IMR-90 (cell line): ENCODE measurements at regions not wholly inside any gene's neighbourhood (a gene's known extent, or its start where the extent isn't known, plus 50 kb on each side); places are given as distances from the start of the nearest gene placed in this dataset.

ENCODE experiments used
- BHLHE40 ChIP-seq: fragments of 150-350 bp; IDR thresholded peaks from 2 replicates; pipeline ENCODE4 v1.6.1; 2016; ENCODE audit warnings: mild to moderate bottlenecking, low read depth, low read length
- CEBPB ChIP-seq: IDR thresholded peaks from 2 replicates; pipeline ENCODE4 v1.6.1; 2012; ENCODE audit warnings: low read depth, low read length, improper control_type of control experiment
- CHD1 ChIP-seq: IDR thresholded peaks from 2 replicates; pipeline ENCODE4 v1.6.1; 2012; ENCODE audit warnings: low read depth, low read length, improper control_type of control experiment
- MAFK ChIP-seq: IDR thresholded peaks from 2 replicates; pipeline ENCODE4 v1.6.1; 2012; ENCODE audit warnings: low read depth, low read length, improper control_type of control experiment
- MXI1 ChIP-seq: IDR thresholded peaks from 2 replicates; pipeline ENCODE4 v1.6.1; 2012; ENCODE audit warnings: low read depth, mild to moderate bottlenecking, low read length, moderate library complexity, borderline replicate concordance
- NFE2L2 ChIP-seq: fragments of 150-350 bp; IDR thresholded peaks from 2 replicates; pipeline ENCODE4 v1.6.1; 2016; ENCODE audit warnings: low read depth, mild to moderate bottlenecking, low read length
- POLR2A ChIP-seq: IDR thresholded peaks from 2 replicates; pipeline ENCODE4 v1.6.1; 2012; ENCODE audit warnings: mild to moderate bottlenecking, low read depth, low read length
- RAD21 ChIP-seq: IDR thresholded peaks from 2 replicates; pipeline ENCODE4 v1.6.1; 2012; ENCODE audit warnings: low read length, improper control_type of control experiment
- RCOR1 ChIP-seq: IDR thresholded peaks from 2 replicates; pipeline ENCODE4 v1.6.1; 2012; ENCODE audit warnings: mild to moderate bottlenecking, low read length, improper control_type of control experiment; ENCODE audit not compliant: insufficient replicate concordance
- RFX5 ChIP-seq: IDR thresholded peaks from 2 replicates; pipeline ENCODE4 v1.8.0; 2012; ENCODE audit warnings: low read depth, mild to moderate bottlenecking, low read length, moderate library complexity
- SMC3 ChIP-seq: fragments of 150-350 bp; IDR thresholded peaks from 2 replicates; pipeline ENCODE4 v1.6.1; 2016; ENCODE audit warnings: low read depth, mild to moderate bottlenecking, antibody characterized with exemption, low read length, moderate library complexity
- USF2 ChIP-seq: fragments of 150-350 bp; IDR thresholded peaks from 2 replicates; pipeline ENCODE4 v1.6.1; 2017; ENCODE audit warnings: mild to moderate bottlenecking, antibody characterized with exemption, low read length, low read depth
- TF ChIP-seq, protein P1 (sequence below): conservative IDR thresholded peaks from 2 replicates; pipeline ENCODE4 v1.5.1; 2012; ENCODE audit warnings: mild to moderate bottlenecking, low read depth, low read length, improper control_type of control experiment

DNA sequence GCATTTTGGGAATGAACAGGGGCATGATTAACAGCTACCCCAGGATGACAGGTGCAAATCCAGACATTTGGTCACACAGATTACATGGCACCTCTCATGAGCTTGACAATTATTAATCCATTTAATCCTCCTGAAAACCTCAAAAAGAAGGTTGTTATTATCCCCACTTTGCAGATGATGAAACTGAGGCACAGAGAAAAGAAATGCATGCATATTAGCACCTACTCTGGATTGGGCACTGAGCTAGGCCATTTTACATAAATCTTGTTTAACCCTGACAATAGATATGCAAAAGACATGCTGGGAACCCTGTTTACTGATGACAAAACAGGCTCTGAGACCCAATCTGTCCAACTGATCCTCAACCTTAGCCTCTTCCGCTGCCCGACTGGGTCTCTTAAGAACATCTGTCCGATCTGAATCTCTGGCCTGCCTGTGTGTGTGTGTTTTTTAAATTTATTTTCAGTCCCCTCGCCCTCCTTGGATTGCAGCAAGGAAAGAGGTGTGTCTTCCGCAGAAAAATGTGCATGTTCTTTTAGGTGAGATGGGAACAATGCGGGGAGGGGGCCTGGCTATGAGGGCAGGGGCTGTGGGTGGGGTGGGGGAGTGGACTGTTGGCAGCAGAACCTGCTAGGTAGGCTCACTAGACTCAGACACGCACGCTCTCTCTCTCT is 162.5 kb downstream of the WNT7A start:
- TF ChIP-seq, protein P1, sequence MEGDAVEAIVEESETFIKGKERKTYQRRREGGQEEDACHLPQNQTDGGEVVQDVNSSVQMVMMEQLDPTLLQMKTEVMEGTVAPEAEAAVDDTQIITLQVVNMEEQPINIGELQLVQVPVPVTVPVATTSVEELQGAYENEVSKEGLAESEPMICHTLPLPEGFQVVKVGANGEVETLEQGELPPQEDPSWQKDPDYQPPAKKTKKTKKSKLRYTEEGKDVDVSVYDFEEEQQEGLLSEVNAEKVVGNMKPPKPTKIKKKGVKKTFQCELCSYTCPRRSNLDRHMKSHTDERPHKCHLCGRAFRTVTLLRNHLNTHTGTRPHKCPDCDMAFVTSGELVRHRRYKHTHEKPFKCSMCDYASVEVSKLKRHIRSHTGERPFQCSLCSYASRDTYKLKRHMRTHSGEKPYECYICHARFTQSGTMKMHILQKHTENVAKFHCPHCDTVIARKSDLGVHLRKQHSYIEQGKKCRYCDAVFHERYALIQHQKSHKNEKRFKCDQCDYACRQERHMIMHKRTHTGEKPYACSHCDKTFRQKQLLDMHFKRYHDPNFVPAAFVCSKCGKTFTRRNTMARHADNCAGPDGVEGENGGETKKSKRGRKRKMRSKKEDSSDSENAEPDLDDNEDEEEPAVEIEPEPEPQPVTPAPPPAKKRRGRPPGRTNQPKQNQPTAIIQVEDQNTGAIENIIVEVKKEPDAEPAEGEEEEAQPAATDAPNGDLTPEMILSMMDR: no peak
- TF ChIP-seq POLR2A: no peak
- TF ChIP-seq RFX5: no peak
- TF ChIP-seq MXI1: no peak
- no peak for TF ChIP-seq RAD21
- no peak for TF ChIP-seq RCOR1
- TF ChIP-seq CHD1: no peak
- TF ChIP-seq CEBPB: no peak
- no peak for TF ChIP-seq MAFK
- no peak for TF ChIP-seq SMC3
- no peak for TF ChIP-seq BHLHE40
- TF ChIP-seq USF2: no peak
- TF ChIP-seq NFE2L2: no peak
